Bronchial epithelial cell (primary cell): ENCODE measurements at regions not wholly inside any gene's neighbourhood (a gene's known extent, or its start where the extent isn't known, plus 50 kb on each side); places are given as distances from the start of the nearest gene placed in this dataset.
A peak's percentile ranks its signal among the peaks of the same experiment; 100 is the strongest.

Experiments
- DNase-seq: peaks from one replicate; pipeline ENCODE4 v3.0.0-alpha.2; 2010; ENCODE audit warnings: low read depth
- FAIRE-seq: peaks from 2 replicates; lab custom pipeline; 2011; peaks lifted over from hg19 to GRCh38; lab: Jason Lieb, UNC
- H3K27me3 ChIP-seq: 2 replicates; pipeline ENCODE4 v1.5.1; 2011; ENCODE audit warnings: low read length; ENCODE audit not compliant: control insufficient read depth, insufficient read depth
- H3K36me3 ChIP-seq: 2 replicates; pipeline ENCODE4 v1.5.1; 2011; ENCODE audit warnings: low read length; ENCODE audit not compliant: control insufficient read depth, insufficient read depth
- H3K4me3 ChIP-seq: 2 replicates; pipeline ENCODE4 v1.5.1; 2011; ENCODE audit warnings: mild to moderate bottlenecking, low read depth, low read length, control low read depth
- CTCF ChIP-seq: IDR thresholded peaks from 2 replicates; pipeline ENCODE4 v1.5.1; 2011; ENCODE audit warnings: mild to moderate bottlenecking, moderate library complexity, low read length, control low read depth, inconsistent platforms; ENCODE audit not compliant: insufficient read depth, severe bottlenecking

- H3K27me3 ChIP-seq: no peaks in the 10 kb centered on the region
- no peak overlapping the region for H3K4me3 ChIP-seq
- TF ChIP-seq CTCF: no peak
- no peak for FAIRE-seq
- H3K36me3 ChIP-seq: no peaks in the 10 kb centered on the region
- DNase-seq: no peak
These were observed 157.2 kb downstream of the TTC32 start for GRCh38 chr2:19744456-19745199.

GRCh38 chr2:19743641-19744040 is 158.1 kb downstream of the TTC32 start:
- Histone ChIP-seq H3K27me3 (no peaks in the 10 kb centered on the region), H3K36me3 (no peaks in the 10 kb centered on the region), H3K4me3 (no peak overlapping the region)
- peak; percentile 47 for FAIRE-seq
- no peak for TF ChIP-seq CTCF
- no peak for DNase-seq

GRCh38 chr2:19742872-19743271 is 158.9 kb downstream of the TTC32 start:
- no peak for FAIRE-seq
- no peaks in the 10 kb centered on the region for H3K27me3 ChIP-seq
- H3K36me3 ChIP-seq: no peaks in the 10 kb centered on the region
- no peak for TF ChIP-seq CTCF
- H3K4me3 ChIP-seq: no peak overlapping the region
- no peak for DNase-seq

GRCh38 chr2:19739256-19739655 is 162.5 kb downstream of the TTC32 start:
- no peak for TF ChIP-seq CTCF
- H3K27me3 ChIP-seq: no peaks in the 10 kb centered on the region
- DNase-seq (no peak), FAIRE-seq (no peak)
- H3K36me3 ChIP-seq: no peaks in the 10 kb centered on the region
- no peak overlapping the region for H3K4me3 ChIP-seq

- Histone ChIP-seq H3K4me3 (no peak overlapping the region), H3K27me3 (no peaks in the 10 kb centered on the region), H3K36me3 (no peaks in the 10 kb centered on the region)
- no peak for FAIRE-seq
- no peak for DNase-seq
- TF ChIP-seq CTCF: no peak
These were observed 163.1 kb downstream of the TTC32 start for GRCh38 chr2:19738707-19739106.

- no peaks in the 10 kb centered on the region for H3K36me3 ChIP-seq
- no peak overlapping the region for H3K4me3 ChIP-seq
- no peak for FAIRE-seq
- no peak for TF ChIP-seq CTCF
- DNase-seq: no peak
- no peaks in the 10 kb centered on the region for H3K27me3 ChIP-seq
These were observed 165.5 kb downstream of the TTC32 start for GRCh38 chr2:19736191-19736831.
